ENCODE measurements at regions not wholly inside any gene's neighbourhood (a gene's known extent, or its start where the extent isn't known, plus 50 kb on each side); places are given as distances from the start of the nearest gene placed in this dataset.
"Not testable (repeated sequence)": the region's sequence is repeated elsewhere in the genome, so short reads cannot be mapped to it uniquely, and the experiment has no call there.

DNA sequence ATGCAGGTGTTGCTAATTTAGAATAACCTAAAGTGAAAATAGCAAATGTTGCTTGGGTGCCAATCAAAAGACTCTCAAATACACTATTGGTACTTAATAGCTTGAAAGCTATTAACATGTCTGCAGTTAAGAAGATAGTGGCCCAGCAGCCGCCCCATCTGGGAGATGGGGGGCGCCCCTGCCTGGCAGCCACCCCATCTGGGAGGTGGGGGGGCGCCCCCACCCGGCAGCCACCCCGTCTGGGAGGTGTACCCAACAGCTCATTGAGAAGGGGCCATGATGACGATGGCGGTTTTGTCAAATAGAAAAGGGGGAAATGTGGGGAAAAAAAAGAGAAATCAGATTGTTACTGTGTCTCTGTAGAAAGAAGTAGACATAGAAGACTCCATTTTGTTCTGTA, 923.1 kb upstream of the MDGA2 start:
- Mint-ChIP-seq H3K9me3 (peaks cover 1% of the 10 kb centered on the region), H3K27me3 (no peaks in the 10 kb centered on the region), H3K4me3 (no peak overlapping the region), H3K36me3 (ENCODE audit: low read depth) (no peaks in the 10 kb centered on the region), H3K4me1 (no peaks in the 10 kb centered on the region), H3K27ac (no peak overlapping the region)
- no peak for DNase-seq
- POLR2A ChIA-PET: no interaction called here
- CTCF ChIA-PET: no interaction called here

- Mint-ChIP-seq H3K4me1 (no peaks in the 10 kb centered on the region), H3K4me3 (no peak overlapping the region), H3K27ac (no peak overlapping the region), H3K27me3 (no peaks in the 10 kb centered on the region), H3K36me3 (ENCODE audit: low read depth) (no peaks in the 10 kb centered on the region), H3K9me3 (peaks cover 4% of the 10 kb centered on the region)
- ChIA-PET CTCF (no interaction called here), POLR2A (no interaction called here)
- no peak for DNase-seq
Observed at GRCh38 chr14:48586099-48586498, 910.7 kb upstream of the MDGA2 start.

DNA sequence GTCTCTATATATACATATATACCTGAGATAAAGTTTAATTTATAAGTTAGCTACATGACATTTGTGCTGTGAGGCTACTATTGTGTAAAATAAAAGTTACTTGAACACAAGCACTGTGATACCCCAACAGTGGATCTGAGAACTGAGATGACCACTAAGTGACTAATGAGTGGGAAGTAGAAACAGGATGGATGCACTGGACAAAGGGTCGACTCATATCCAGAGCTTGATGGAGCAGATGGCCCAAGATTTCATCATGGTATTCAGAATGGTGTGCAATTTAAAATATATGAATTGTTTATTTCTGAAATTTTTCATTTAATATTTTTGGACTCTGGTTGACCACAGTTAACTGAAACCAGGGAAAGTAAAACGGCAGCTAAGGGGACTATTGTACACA, 908.6 kb upstream of the MDGA2 start:
- H3K9me3 Mint-ChIP-seq: peaks cover 2% of the 10 kb centered on the region
- ChIA-PET POLR2A (no interaction called here), CTCF (no interaction called here)
- DNase-seq: no peak
- no peak overlapping the region for H3K4me3 Mint-ChIP-seq
- no peaks in the 10 kb centered on the region for H3K4me1 Mint-ChIP-seq
- no peak overlapping the region for H3K27ac Mint-ChIP-seq
- H3K36me3 Mint-ChIP-seq (ENCODE audit: low read depth): no peaks in the 10 kb centered on the region
- H3K27me3 Mint-ChIP-seq: no peaks in the 10 kb centered on the region

DNA sequence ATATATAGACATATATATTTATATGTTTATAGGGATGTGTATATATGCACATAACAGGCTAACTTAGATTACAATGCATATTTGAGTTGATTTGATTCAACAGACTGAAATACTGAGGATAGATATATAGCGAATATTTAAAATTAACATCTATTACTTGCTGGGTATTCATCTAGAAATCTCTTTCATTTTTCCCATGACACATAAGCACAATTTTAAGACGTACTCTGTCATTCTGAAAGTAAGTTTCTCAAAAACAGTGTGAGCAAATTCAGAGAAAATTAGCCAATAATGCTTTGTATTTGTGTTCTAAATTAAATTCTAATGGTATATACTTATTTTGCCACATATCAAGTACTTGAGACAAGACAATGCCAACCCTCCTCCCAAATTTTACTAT, 907.5 kb upstream of the MDGA2 start:
- Mint-ChIP-seq H3K27ac (no peak overlapping the region), H3K9me3 (peaks cover 2% of the 10 kb centered on the region), H3K4me3 (no peak overlapping the region), H3K4me1 (no peaks in the 10 kb centered on the region), H3K27me3 (no peaks in the 10 kb centered on the region), H3K36me3 (ENCODE audit: low read depth) (no peaks in the 10 kb centered on the region)
- DNase-seq: no peak
- ChIA-PET POLR2A (no interaction called here), CTCF (no interaction called here)

DNA sequence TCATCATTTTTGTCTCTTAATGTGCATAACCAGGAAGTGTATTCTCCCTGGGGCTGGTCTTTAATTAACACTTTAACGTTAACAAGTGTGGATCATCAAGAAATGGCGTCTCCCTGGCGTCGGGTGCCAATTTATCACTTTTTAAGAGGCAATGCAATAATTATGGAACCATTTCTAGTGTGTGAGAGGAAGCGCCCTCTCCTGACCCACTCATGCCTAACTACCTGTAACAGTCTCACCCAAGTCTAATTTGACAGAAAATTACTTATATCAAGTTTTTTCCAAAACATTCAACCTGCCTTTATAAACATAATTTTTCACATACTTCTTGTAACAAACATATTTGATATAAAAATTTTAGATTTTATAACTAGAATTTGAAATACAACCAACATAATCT, 905.3 kb upstream of the MDGA2 start:
- H3K27me3 Mint-ChIP-seq: no peaks in the 10 kb centered on the region
- POLR2A ChIA-PET: no interaction called here
- no peak overlapping the region for H3K4me3 Mint-ChIP-seq

DNA sequence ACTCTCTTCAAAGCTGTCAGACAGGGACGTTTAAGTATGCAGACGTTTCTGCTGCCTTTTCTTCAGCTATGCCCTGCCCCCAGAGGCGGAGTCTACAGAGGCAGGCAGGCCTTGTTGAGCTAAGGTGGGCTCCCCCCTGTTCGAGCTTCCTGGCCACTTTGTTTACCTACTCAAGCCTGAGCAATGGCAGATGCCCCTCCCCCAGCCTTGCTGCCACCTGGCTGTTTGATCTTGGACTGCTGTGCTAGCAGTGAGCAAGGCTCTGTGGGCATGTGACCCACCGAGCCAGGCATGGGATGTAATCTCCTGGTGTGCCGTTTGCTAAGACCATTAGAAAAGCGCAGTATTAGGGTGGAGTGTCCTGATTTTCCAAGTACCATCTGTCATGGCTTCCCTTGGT, 900.4 kb upstream of the MDGA2 start:
- no peaks in the 10 kb centered on the region for H3K4me1 Mint-ChIP-seq
- H3K4me3 Mint-ChIP-seq: no peak overlapping the region
- no peak overlapping the region for H3K27ac Mint-ChIP-seq
- H3K27me3 Mint-ChIP-seq: no peaks in the 10 kb centered on the region
- H3K36me3 Mint-ChIP-seq (ENCODE audit: low read depth): no peaks in the 10 kb centered on the region
- DNase-seq: no peak
- peaks cover 8% of the 10 kb centered on the region for H3K9me3 Mint-ChIP-seq
- POLR2A ChIA-PET: no interaction called here
- CTCF ChIA-PET: no interaction called here

More for the DNA sequence above, 905.3 kb upstream of the MDGA2 start:
- DNase-seq: no peak
- peaks cover 2% of the 10 kb centered on the region for H3K9me3 Mint-ChIP-seq
- H3K4me1 Mint-ChIP-seq: no peaks in the 10 kb centered on the region
- H3K36me3 Mint-ChIP-seq (ENCODE audit: low read depth): no peaks in the 10 kb centered on the region
- CTCF ChIA-PET: no interaction called here
- H3K27ac Mint-ChIP-seq: no peak overlapping the region

DNA sequence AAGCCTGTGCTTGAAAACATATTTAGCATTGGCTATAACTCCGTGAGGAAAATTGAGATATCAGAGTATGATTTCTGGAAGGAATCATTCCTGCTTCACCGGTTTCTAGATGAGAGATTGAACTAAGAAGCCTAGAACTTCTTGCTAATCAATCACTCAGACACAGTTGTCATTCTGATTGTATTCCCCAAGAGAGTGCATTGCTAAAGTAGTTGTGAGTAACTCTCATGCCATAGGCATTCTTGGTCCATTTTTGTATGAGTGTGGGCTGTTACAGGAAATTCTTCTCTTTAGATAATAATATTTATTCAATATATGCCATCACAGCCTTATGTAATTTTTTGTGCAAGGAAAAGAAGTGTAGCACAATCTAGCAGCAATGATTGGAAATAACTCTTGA, 893.3 kb upstream of the MDGA2 start:
- no peak overlapping the region for H3K4me3 Mint-ChIP-seq
- DNase-seq: no peak
- H3K27me3 Mint-ChIP-seq: no peaks in the 10 kb centered on the region
- ChIA-PET POLR2A (no interaction called here), CTCF (no interaction called here)
- no peaks in the 10 kb centered on the region for H3K36me3 Mint-ChIP-seq (ENCODE audit: low read depth)
- H3K27ac Mint-ChIP-seq: no peak overlapping the region
- H3K4me1 Mint-ChIP-seq: no peaks in the 10 kb centered on the region
- H3K9me3 Mint-ChIP-seq: peaks cover 10% of the 10 kb centered on the region

- Mint-ChIP-seq H3K36me3 (ENCODE audit: low read depth) (no peaks in the 10 kb centered on the region), H3K27me3 (no peaks in the 10 kb centered on the region), H3K4me1 (no peaks in the 10 kb centered on the region), H3K4me3 (no peak overlapping the region), H3K27ac (no peak overlapping the region), H3K9me3 (peaks cover 15% of the 10 kb centered on the region)
- ChIA-PET CTCF (no interaction called here), POLR2A (no interaction called here)
- DNase-seq: no peak
Observed at GRCh38 chr14:48568252-48568651, 892.8 kb upstream of the MDGA2 start.

GRCh38 chr14:48563489-48563888, 888.1 kb upstream of the MDGA2 start:
- peaks cover 7% of the 10 kb centered on the region for H3K9me3 Mint-ChIP-seq
- CTCF ChIA-PET: no interaction called here
- no peak overlapping the region for H3K4me3 Mint-ChIP-seq
- no peak overlapping the region for H3K27ac Mint-ChIP-seq
- no peaks in the 10 kb centered on the region for H3K27me3 Mint-ChIP-seq
- DNase-seq: no peak
- H3K36me3 Mint-ChIP-seq (ENCODE audit: low read depth): no peaks in the 10 kb centered on the region
- POLR2A ChIA-PET: no interaction called here
- no peaks in the 10 kb centered on the region for H3K4me1 Mint-ChIP-seq

GRCh38 chr14:48561438-48561837, 886.0 kb upstream of the MDGA2 start:
- H3K4me1 Mint-ChIP-seq; H3K36me3 Mint-ChIP-seq (ENCODE audit: low read depth); CTCF ChIA-PET; H3K27me3 Mint-ChIP-seq; H3K27ac Mint-ChIP-seq; DNase-seq; H3K9me3 Mint-ChIP-seq; POLR2A ChIA-PET; H3K4me3 Mint-ChIP-seq: not testable (repeated sequence)

GRCh38 chr14:48560421-48560820, 885.0 kb upstream of the MDGA2 start:
- DNase-seq: no peak
- POLR2A ChIA-PET: no interaction called here
- peaks cover 15% of the 10 kb centered on the region for H3K9me3 Mint-ChIP-seq
- H3K4me1 Mint-ChIP-seq: no peaks in the 10 kb centered on the region
- H3K27me3 Mint-ChIP-seq: no peaks in the 10 kb centered on the region
- H3K36me3 Mint-ChIP-seq (ENCODE audit: low read depth): no peaks in the 10 kb centered on the region
- H3K4me3 Mint-ChIP-seq: no peak overlapping the region
- CTCF ChIA-PET: no interaction called here
- H3K27ac Mint-ChIP-seq: no peak overlapping the region

- ChIA-PET CTCF (no interaction called here), POLR2A (no interaction called here)
- Mint-ChIP-seq H3K36me3 (ENCODE audit: low read depth) (no peaks in the 10 kb centered on the region), H3K27ac (no peak overlapping the region), H3K4me3 (no peak overlapping the region), H3K4me1 (no peaks in the 10 kb centered on the region), H3K9me3 (peaks cover 12% of the 10 kb centered on the region), H3K27me3 (no peaks in the 10 kb centered on the region)
- DNase-seq: no peak
Observed at GRCh38 chr14:48553443-48553842, 878.0 kb upstream of the MDGA2 start.

GRCh38 chr14:48546996-48547395, 871.6 kb upstream of the MDGA2 start:
- no peaks in the 10 kb centered on the region for H3K27me3 Mint-ChIP-seq
- DNase-seq: no peak
- H3K27ac Mint-ChIP-seq: no peak overlapping the region
- H3K36me3 Mint-ChIP-seq (ENCODE audit: low read depth): no peaks in the 10 kb centered on the region
- CTCF ChIA-PET: no interaction called here
- peaks cover 10% of the 10 kb centered on the region for H3K9me3 Mint-ChIP-seq
- no peak overlapping the region for H3K4me3 Mint-ChIP-seq
- POLR2A ChIA-PET: no interaction called here
- H3K4me1 Mint-ChIP-seq: no peaks in the 10 kb centered on the region

DNA sequence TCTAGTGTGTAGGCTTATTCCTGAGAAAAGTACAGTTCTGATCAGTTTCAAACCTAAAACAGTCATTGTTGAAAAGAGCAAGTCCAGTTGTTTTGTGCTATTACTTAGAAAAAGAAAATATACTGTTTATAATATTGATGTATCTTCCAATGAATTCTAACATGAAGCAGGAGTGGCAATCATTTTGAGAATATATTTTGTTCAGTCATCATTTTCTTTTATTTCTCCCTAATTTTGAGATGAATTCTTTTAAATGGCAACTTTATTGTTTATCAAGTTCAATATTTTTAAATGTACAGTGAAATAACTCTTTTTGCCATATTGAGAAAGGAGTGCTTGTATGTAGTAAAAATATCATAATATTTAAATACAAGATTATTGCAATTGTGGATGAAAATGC, 862.2 kb upstream of the MDGA2 start:
- Mint-ChIP-seq H3K36me3 (ENCODE audit: low read depth) (no peaks in the 10 kb centered on the region), H3K27ac (no peak overlapping the region), H3K4me1 (no peaks in the 10 kb centered on the region), H3K27me3 (no peaks in the 10 kb centered on the region), H3K9me3 (peaks cover 6% of the 10 kb centered on the region), H3K4me3 (no peak overlapping the region)
- no peak for DNase-seq
- ChIA-PET CTCF (no interaction called here), POLR2A (no interaction called here)

DNA sequence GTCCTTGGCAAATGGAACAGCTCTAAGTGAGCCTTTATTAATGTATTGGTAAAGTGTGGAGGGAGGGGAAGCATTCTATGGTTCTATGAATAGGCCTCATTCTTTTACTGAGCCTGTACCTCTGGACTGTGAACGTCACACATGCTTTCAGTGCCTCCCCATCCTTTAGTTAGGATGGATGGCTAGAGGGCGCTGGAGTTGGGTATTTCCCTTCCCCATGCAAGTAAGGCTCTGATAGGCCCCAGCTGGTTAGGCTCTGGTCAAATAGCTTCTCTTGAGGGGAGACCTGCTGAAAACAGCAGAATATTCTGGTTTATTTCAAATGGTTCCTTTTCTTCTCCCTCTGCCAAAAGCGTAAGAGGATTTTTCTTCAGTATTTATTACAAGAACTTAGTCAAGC, 860.9 kb upstream of the MDGA2 start:
- Mint-ChIP-seq H3K27me3 (no peaks in the 10 kb centered on the region), H3K4me1 (no peaks in the 10 kb centered on the region), H3K9me3 (peaks cover 6% of the 10 kb centered on the region), H3K27ac (no peak overlapping the region), H3K4me3 (no peak overlapping the region), H3K36me3 (ENCODE audit: low read depth) (no peaks in the 10 kb centered on the region)
- POLR2A ChIA-PET: no interaction called here
- CTCF ChIA-PET: no interaction called here
- DNase-seq: no peak
